ENCODE measurements at regions not wholly inside any gene's neighbourhood (a gene's known extent, or its start where the extent isn't known, plus 50 kb on each side); places are given as distances from the start of the nearest gene placed in this dataset.

DNA sequence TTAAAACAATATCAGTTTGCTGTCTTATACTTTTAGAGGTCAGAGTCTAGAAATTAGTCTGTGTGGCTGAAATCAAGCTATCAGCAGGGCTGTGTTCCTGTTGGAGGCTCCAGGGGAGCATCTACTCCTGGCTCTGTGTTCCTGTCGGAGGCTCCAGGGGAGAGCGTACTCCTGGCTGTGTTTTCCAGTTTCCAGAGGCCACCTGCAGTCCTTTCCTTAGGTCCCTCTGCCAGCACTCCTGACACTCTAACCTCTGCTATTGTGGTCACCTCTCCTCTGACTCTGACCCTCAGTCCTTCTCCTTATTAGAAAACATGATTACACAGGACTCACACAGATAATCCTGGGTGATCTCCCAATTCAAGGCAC is 1140.7 kb upstream of the TMEM132C start:
- TF ChIP-seq, protein P1, sequence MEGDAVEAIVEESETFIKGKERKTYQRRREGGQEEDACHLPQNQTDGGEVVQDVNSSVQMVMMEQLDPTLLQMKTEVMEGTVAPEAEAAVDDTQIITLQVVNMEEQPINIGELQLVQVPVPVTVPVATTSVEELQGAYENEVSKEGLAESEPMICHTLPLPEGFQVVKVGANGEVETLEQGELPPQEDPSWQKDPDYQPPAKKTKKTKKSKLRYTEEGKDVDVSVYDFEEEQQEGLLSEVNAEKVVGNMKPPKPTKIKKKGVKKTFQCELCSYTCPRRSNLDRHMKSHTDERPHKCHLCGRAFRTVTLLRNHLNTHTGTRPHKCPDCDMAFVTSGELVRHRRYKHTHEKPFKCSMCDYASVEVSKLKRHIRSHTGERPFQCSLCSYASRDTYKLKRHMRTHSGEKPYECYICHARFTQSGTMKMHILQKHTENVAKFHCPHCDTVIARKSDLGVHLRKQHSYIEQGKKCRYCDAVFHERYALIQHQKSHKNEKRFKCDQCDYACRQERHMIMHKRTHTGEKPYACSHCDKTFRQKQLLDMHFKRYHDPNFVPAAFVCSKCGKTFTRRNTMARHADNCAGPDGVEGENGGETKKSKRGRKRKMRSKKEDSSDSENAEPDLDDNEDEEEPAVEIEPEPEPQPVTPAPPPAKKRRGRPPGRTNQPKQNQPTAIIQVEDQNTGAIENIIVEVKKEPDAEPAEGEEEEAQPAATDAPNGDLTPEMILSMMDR (conservative IDR thresholded peaks at IDR 0.05; ENCODE audit: low read depth, low read length) = no peak
- TF ChIP-seq EZH2phosphoT487 (IDR thresholded peaks at IDR 0.05; ENCODE audit: borderline replicate concordance, low read length) = no peak

Data from PC-3 (cell line).